HG03095 (cell line): ENCODE measurements at regions not wholly inside any gene's neighbourhood (a gene's known extent, or its start where the extent isn't known, plus 50 kb on each side); places are given as distances from the start of the nearest gene placed in this dataset.
A peak's percentile ranks its signal among the peaks of the same experiment; 100 is the strongest.
"Not testable (repeated sequence)": the region's sequence is repeated elsewhere in the genome, so short reads cannot be mapped to it uniquely, and the experiment has no call there.

Source experiments
- ATAC-seq: cut with Tn5 transposase; IDR thresholded peaks from one replicate; pipeline ENCODE4 v1.9.1; 2021; ENCODE audit warnings: moderate library complexity; ENCODE audit not compliant: unreplicated experiment

DNA sequence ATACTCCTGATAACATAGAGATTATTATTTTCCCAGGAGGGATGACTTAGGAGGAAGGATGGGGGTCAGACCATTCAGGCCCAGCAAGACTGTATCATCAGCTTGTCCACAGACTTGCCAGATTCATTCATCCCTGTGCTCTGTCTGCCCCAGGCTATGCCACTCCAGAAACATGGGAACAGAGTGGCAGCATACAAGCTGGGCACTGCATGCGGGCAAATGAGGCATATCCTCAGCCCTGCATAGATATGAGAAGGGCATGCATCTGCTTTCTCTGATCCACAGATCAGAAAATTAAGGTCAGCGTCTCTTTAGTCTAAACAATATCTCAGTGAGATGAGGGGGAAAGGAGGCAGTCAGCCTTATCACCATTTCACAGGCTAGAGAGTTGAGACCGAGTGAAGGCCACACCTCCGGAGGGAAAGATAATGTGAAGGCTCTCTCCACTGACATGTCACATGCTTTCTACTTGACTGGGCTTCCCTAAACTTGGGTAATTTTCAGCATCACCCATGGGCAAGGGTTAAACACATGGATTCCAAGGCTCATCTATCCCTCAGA lies 140.5 kb downstream of the TFAP2B start:
- ATAC-seq, result no peak

GRCh38 chr6:50961611-50962010 lies 142.9 kb downstream of the TFAP2B start:
- no peak for ATAC-seq

DNA sequence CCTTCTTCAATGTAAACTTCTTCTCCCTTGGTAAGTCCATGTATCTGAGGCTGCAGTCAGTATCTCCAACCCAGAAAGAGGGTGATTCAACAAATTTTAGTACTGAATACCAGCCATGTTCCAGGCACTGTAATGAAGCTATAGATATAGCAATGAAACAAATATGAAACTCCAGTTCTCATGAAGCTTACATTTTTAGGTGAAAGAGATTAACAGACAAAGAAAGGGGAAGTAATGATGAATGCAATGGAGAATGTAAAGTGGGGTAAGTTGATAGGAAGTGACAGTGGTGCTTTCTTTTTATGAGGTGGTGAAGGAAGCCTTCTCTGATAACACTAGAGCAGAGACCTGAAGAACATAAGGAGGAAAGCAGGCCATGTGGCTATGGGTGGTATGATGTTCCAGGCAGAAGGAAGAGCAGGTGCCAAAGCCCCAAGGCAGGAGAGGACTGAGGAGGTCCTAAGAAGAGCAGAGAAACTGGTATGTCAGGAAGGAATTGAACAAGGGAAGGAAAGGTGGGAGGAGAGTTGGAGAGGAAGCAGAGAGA lies 143.6 kb downstream of the TFAP2B start:
- ATAC-seq, result no peak

DNA sequence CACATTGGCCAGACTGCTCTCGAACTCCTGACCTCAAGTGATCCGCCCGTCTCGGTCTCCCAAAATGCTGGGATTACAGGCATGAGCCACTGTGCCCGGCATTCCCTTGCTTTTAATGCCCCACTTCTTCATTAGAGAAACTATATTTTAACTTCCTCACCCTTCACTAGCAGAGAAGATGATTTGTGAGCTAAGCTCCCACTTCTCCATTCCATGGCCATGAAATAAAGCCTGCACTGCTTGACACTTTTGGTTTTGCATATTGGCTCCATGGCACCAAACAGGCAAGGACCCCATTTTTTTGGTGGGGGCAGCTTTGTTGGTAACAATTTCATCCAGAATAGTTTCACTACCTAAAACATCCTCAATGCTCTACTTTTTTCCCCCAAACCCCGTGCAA lies 145.3 kb downstream of the TFAP2B start:
- ATAC-seq, result no peak

GRCh38 chr6:50965495-50965894 lies 146.8 kb downstream of the TFAP2B start:
- ATAC-seq, result no peak

DNA sequence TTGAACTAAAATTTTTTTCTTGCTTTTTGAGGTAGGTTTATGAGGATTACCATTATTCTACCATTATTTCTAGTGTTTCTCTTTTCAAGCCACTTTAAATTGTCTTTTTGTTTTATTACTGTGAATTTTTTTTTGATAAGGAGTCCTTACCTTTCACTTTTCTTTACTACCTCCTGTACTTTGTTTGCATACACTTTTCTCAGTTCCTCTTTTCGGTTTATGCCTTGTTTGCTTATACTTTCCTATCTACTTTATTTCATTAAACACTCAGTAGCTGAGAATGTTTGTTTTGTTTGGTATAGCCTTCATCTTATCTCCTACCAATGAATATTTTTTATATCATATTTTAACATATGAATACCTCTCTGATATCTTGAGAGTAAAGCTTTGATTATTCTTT lies 147.9 kb downstream of the TFAP2B start:
- ATAC-seq, result peak; percentile 98

DNA sequence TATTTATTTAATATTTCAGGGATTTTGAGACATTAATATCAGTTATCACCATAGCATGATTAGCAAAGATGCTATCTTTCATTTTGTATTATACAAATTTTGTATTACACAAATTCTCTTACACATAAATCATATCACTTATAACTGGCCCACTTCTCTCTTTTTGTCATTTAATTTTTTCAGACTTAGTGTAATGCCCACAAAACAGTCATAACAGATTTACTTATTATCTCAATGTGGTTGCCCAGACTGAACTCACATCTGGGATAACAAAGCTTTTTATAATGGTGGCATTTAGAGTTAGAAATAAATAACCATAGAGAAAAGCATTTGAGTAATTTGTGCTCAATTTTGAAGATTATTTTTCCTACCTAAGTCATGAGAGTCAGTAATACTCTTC lies 148.3 kb downstream of the TFAP2B start:
- ATAC-seq, result no peak

- ATAC-seq, result not testable (repeated sequence)
Observed at GRCh38 chr6:50968246-50968645, 149.6 kb downstream of the TFAP2B start.

- ATAC-seq, result no peak
Observed at GRCh38 chr6:50970908-50971307, 152.2 kb downstream of the TFAP2B start.

DNA sequence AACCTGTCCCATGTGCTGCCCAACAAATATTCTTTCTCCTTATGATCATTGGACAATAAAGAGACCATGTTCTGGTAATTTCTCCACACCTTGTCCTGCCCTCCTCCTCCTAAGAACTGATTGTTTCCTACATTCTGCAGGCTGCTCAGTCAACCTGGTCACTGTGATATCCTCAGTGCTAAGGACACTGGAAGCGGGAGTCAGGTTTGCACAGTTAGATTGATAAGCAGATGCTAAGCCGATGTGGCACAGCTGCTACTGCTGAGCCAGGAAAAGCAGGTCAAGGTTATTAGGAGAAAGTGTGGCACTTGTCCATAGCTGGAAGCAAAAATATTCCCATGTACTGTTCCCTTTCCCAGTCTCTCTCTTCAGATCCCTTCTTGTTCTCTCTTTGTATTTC lies 154.8 kb downstream of the TFAP2B start:
- no peak for ATAC-seq

DNA sequence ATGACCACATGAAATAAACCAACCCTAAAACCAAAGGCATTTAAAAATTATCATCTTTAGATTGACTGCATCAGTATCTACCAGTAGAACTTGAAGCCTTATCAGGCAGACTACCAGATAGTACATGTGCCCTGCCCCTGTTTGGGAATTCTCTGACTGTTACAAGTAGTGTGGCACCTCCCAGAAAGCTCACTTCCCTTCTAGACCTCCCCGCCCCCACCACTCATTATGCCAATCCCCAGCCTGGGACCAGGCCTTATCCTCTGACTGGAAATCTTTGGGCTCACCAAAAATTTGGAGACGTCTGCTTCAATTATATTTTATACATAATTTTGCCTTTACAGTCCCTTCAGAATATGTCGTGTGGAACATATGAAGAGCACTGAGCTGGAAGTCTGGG lies 155.6 kb downstream of the TFAP2B start:
- no peak for ATAC-seq

DNA sequence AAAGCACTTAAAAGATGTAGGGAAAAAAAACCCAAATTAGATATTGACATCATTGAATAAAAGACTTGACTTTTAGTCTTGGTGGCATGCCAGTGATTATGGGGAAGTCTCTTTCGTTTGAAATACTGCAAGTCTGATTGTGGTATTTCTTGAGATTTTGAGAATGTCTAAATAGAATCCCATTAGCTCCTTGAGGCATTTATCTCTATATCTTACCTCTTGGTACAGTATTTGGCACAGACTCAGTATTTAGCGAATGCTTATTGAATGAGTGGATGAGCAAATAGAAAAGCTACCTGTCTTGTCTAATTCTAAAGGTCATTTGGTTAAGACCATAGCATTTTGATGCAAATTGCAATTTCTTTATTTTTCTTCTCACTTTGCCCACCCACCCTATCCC lies 156.5 kb downstream of the TFAP2B start:
- no peak for ATAC-seq

- ATAC-seq, result no peak
Observed at GRCh38 chr6:50976907-50977306, 158.2 kb downstream of the TFAP2B start.

DNA sequence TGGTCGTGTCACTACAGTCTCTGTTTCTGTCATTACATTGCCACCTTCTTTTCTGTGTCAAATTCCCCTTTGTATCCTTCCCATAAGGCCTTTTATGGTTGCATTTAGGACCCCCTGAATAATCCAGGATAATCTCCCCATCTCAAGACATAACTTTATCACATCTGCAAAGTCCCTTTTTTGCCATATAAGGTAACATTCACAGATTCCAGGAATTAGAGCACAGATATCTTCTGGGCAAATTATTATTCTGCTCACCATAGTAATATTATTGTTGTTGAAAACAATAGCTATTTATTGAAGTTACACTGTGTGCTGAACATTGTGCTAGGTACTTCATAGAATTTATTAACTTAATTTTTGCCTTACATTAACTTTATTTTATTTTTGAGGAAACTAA lies 159.1 kb downstream of the TFAP2B start:
- ATAC-seq, result no peak

DNA sequence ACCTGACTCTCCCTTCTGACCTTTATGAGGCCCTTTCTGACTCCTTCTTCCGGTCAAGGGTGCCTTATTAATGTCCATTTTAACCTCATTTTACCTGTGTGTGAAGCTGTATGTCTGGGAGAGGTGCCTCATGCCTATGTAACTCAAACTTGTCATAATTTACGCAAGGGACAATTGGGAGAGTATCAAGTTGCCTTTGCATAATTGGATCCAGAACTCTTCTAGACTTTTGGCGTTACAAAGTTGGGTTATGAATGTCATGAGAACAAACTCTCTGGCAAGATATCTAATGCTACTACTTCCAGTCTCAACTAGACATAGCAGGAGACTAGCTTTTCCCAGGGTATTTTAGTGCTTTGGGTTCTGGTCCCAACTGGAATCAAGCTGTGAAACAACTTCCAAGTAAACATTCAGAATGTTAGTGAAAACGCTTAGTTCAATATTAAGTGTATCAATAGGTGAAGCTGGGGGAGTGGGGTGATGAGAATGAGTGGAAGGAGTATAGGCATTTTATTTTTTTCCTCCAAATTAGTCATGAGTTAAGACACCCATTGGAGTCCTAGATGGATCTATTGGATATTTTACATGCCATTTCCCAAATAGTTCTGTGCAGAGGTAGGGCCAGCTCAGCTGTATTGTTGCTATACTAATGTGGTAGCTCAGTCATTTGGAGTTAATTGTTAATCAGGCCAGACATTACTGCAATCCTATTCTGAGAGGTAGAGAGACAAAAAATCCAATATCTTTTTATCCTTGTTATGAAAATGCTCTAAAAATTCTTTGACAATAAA lies 159.9 kb downstream of the TFAP2B start:
- no peak for ATAC-seq

- ATAC-seq, result no peak
Observed at GRCh38 chr6:50979171-50979525, 160.5 kb downstream of the TFAP2B start.

GRCh38 chr6:50984135-50984534 lies 165.5 kb downstream of the TFAP2B start:
- no peak for ATAC-seq

- ATAC-seq, result no peak
Observed at GRCh38 chr6:50986319-50986718, 167.6 kb downstream of the TFAP2B start.

GRCh38 chr6:50989123-50989522 lies 170.5 kb downstream of the TFAP2B start:
- ATAC-seq, result no peak

DNA sequence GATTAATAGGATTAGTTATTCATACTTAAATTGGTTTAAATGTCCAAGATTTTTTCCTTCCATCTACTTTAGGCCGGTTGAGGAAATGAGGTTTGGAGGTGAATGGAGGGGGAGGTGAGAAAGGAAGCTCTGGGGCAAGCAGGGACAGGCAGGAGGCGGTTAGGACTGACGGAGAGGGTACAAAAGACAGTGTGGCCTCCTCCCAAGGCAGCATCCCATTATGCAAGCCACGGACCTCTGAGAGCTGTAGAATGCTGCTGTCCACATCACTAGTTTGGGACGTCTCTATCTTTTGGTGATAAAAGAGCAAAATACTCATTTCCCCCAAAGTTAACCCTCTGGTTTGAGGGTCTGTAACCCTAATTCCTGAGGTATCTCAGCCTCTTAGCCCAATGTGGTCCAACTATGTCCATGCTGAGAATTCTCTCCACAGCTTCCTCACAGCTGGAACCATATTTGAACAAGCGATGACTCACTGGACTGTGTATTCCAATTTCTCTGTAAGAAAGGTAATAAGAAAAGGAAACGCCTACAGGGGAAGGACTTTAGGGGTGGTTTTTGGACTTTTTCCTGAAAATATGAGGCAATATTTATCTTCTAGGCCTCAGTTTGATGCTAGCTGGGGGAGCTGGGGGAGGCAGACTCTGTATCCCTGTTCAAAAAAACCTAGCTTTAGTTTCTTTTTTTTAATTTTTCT lies 172.2 kb downstream of the TFAP2B start:
- ATAC-seq, result no peak

DNA sequence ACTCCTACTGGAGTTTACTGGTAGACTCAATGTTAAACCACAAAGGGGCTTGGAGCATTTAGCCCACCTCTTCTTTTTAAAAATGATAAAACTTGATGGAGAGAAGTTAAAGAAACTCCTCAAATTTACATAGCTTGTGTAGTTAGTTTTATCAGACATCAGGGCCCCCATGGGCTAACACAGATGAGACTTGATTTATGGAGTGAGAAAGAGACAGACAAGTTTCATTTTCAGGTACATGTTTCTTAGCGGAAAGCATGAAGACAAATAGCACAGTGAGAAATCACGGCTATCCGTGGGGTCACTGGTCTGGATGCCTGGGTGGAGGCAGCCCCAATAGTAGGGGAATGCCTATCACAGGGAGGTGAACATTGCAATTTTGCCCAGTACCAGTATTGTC lies 173.6 kb downstream of the TFAP2B start:
- ATAC-seq, result no peak
